ENCODE measurements at regions not wholly inside any gene's neighbourhood (a gene's known extent, or its start where the extent isn't known, plus 50 kb on each side); places are given as distances from the start of the nearest gene placed in this dataset.

GRCh38 chr2:60659026-60659425, 97.0 kb upstream of the PAPOLG start:
- no peak for DNase-seq

GRCh38 chr2:60661073-60661738, 94.9 kb upstream of the PAPOLG start:
- DNase-seq, result no peak

- DNase-seq, result no peak
Observed at GRCh38 chr2:60662781-60663180, 93.3 kb upstream of the PAPOLG start.

GRCh38 chr2:60671966-60672365, 84.1 kb upstream of the PAPOLG start:
- DNase-seq, result no peak

- peak; percentile 79 for DNase-seq
Observed at GRCh38 chr2:60674524-60675165, 81.4 kb upstream of the PAPOLG start.

GRCh38 chr2:60675301-60675700, 80.8 kb upstream of the PAPOLG start:
- DNase-seq, result no peak

GRCh38 chr2:60676706-60677330, 79.2 kb upstream of the PAPOLG start:
- no peak for DNase-seq

- no peak for DNase-seq
Observed at GRCh38 chr2:60677356-60677755, 78.7 kb upstream of the PAPOLG start.

- DNase-seq, result no peak
Observed at GRCh38 chr2:60678551-60678950, 77.5 kb upstream of the PAPOLG start.

GRCh38 chr2:60679036-60679780, 76.9 kb upstream of the PAPOLG start:
- no peak for DNase-seq

- no peak for DNase-seq
Observed at GRCh38 chr2:60693551-60693950, 62.5 kb upstream of the PAPOLG start.

- DNase-seq, result no peak
Observed at GRCh38 chr2:60695793-60696192, 60.3 kb upstream of the PAPOLG start.

GRCh38 chr2:60699617-60700016, 56.5 kb upstream of the PAPOLG start:
- no peak for DNase-seq

GRCh38 chr2:60706021-60706420, 50.0 kb upstream of the PAPOLG start:
- DNase-seq, result no peak
